Peyer's patch (tissue), 4 donors: ENCODE measurements at regions not wholly inside any gene's neighbourhood (a gene's known extent, or its start where the extent isn't known, plus 50 kb on each side); places are given as distances from the start of the nearest gene placed in this dataset.

Source experiments
- DNase-seq, 3 donors: peaks; one replicate each; pipeline ENCODE4 v3.0.0-alpha.2; 2017 to 2019
- H3K27ac ChIP-seq, 4 donors: fragments of 200-600 bp; sonication (generic); one replicate each; pipeline ENCODE4 v1.5.1; 2016 to 2019
- H3K27me3 ChIP-seq, 2 donors: fragments of 200-600 bp; sonication (generic); one replicate each; pipeline ENCODE4 v1.5.1; 2019
- H3K36me3 ChIP-seq, 3 donors: fragments of 200-600 bp; sonication (generic); one replicate each; pipeline ENCODE4 v1.5.1; 2016 to 2019
- H3K4me1 ChIP-seq, 4 donors: fragments of 200-600 bp; sonication (generic); one replicate each; pipeline ENCODE4 v1.5.1; 2016 to 2019
- H3K4me3 ChIP-seq, 4 donors: fragments of 200-600 bp; sonication (generic); 1 replicate in 3 of 4; 2 replicates in 1 of 4; pipeline ENCODE4 v1.5.1; 2016 to 2019; ENCODE audit warnings: mild to moderate bottlenecking in 1 of 4
- H3K9me3 ChIP-seq, 4 donors: fragments of 200-600 bp; sonication (generic); one replicate each; pipeline ENCODE4 v1.5.1; 2016 to 2019; ENCODE audit warnings: mild to moderate bottlenecking in 1 of 4
- CTCF ChIP-seq, 6 experiments: fragments of 450-650 bp in 4 of 6; fragments of 200-600 bp in 2 of 6; sonication (generic) in 1 of 6; IDR thresholded peaks; one replicate each; pipeline ENCODE4 v1.5.1; 2017 to 2019; ENCODE audit warnings: antibody characterized with exemption in 6 of 6, mild to moderate bottlenecking in 3 of 6, moderate library complexity in 1 of 6
- POLR2A ChIP-seq, 2 donors: fragments of 450-650 bp; IDR thresholded peaks; one replicate each; pipeline ENCODE4 v1.5.1; 2017; ENCODE audit warnings: antibody characterized with exemption in 2 of 2, mild to moderate bottlenecking in 2 of 2, moderate library complexity in 2 of 2

GRCh38 chr10:132487241-132488135, 50.1 kb upstream of the INPP5A start:
- TF ChIP-seq CTCF (IDR thresholded peaks at IDR 0.05) (no peak), POLR2A (IDR thresholded peaks at IDR 0.05) (no peak)
- Histone ChIP-seq H3K36me3 (no peaks in the 10 kb centered on the region), H3K9me3 (no peaks in the 10 kb centered on the region), H3K27ac (no peak overlapping the region), H3K27me3 (no peaks in the 10 kb centered on the region), H3K4me1 (no peaks in the 10 kb centered on the region), H3K4me3 (no peak overlapping the region)
- peak in 2 of 3 donors; percentile 55 to 63 for DNase-seq
